Testis (tissue), 2 donors: ENCODE measurements at regions not wholly inside any gene's neighbourhood (a gene's known extent, or its start where the extent isn't known, plus 50 kb on each side); places are given as distances from the start of the nearest gene placed in this dataset.

ENCODE experiments used
- CTCF ChIP-seq, 3 experiments: fragments of 450-650 bp in 2 of 3; fragments of 200-600 bp in 1 of 3; sonication (generic) in 1 of 3; IDR thresholded peaks; one replicate each; pipeline ENCODE4 v1.5.1; 2016 to 2019; ENCODE audit warnings: antibody characterized with exemption in 3 of 3, mild to moderate bottlenecking in 2 of 3, moderate library complexity in 1 of 3
- POLR2A ChIP-seq: fragments of 450-650 bp; IDR thresholded peaks from one replicate; pipeline ENCODE4 v1.6.1; 2017; ENCODE audit warnings: antibody characterized with exemption, mild to moderate bottlenecking, moderate library complexity

- no peak for TF ChIP-seq CTCF (IDR thresholded peaks at IDR 0.05)
- no peak for TF ChIP-seq POLR2A
Measured at GRCh38 chr10:44675387-44675874, 235.7 kb upstream of the TMEM72 start.
